ENCODE measurements at regions not wholly inside any gene's neighbourhood (a gene's known extent, or its start where the extent isn't known, plus 50 kb on each side); places are given as distances from the start of the nearest gene placed in this dataset.

DNA sequence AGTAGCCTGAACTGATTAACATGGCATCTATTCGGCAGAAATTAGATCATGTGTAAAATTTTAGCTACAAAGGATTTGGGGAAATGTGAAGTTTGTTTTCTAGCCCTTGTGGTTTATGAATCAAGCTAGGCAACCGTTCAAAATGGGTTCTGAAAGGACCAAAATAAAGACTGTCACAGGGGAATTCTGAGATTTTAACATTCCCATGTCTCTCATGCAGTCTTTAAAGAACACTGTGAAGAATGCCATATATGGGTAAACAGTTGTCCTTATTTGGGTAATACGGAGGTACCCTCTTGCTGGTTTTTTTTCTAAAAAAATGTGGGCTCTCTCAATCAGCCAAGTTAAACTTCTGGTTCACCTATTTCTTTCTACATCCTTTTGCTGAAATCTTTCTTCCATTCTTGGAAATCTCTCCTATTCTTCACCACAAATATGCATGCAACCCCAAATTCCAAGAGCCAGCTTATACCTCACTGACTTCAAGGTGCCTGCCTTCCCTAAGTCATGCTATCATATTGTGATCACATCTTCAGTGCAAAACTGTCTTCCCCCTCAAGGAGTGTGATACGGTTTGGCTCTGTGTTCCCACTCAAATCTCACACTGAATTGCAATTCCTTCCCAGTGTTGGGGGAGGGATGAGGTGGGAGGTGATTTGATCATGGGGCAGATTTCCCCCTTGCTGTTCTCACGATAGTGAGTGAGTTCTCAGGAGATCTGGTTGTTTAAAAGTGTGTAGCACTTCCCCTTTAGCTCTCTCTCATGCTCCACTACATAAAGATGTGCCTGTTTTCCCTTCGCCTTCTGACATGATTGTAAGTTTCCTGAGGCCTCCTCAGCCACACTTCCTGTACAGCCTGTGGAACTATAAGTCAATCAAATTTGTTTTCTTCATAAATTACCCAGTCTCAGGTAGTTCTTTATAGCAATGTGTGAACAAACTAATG lies 308.7 kb downstream of the TTLL7 start:
- H3K4me3 ChIP-seq (ENCODE audit: low read depth, low read length), result no peak overlapping the region

DNA sequence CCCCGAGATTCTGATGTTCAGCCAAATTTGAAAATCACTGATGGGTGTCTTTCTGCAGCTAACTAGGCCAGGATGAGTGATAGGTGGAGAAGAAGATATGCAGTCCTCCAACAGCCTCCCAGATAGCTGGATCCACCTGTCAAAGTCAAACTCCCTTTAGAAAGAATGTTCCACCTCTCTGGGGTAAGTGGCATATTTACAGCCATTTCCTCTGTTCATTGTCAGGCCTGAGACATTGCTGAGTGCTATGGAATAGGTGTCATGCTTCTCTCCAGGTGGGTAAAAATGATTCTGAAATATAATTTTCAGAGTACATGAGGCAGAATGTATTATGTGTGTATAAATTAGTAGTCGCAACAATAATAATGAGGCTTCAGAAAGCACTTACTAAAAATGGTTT lies 316.8 kb downstream of the TTLL7 start:
- H3K4me3 ChIP-seq (ENCODE audit: low read depth, low read length), result no peak overlapping the region

DNA sequence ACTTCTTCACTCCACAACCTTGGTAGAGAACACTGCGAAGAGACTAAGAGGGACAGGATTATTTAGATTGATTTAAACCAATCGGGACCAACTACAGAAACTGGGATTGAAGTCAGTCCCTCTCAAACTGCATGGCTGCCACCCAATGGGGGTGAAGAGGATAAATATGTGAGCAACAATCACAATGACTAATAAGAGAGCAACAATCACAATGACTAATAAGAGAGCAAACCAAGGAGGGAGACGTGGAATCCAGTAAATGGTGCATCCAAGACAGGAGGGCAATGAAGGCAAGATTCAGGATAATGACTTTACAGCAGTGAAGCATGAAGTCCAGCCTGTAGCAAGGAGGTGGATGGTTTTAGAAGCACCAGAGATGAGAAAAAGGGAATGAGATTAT lies 322.8 kb downstream of the TTLL7 start:
- H3K4me3 ChIP-seq (ENCODE audit: low read depth, low read length), result no peak overlapping the region

DNA sequence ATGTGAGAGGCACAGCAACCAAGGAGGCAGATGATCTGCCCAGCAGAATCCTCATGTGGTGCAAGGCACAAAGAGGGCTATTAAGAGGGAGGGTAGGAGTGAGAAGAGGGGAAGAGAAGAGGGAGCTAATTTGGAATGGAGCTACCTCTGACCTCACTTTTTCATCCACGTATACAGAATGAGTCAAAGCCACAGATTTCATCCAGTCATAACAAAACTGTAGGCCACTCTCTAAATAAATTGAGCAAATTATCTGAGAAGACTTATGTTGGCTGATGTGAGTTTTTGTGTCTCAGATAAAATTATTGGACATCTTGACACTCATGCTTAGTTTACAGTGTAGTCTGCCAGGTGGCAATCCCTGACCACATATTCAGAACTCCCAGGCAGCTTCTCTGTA lies 325.6 kb downstream of the TTLL7 start:
- H3K4me3 ChIP-seq (ENCODE audit: low read depth, low read length), result no peak overlapping the region

DNA sequence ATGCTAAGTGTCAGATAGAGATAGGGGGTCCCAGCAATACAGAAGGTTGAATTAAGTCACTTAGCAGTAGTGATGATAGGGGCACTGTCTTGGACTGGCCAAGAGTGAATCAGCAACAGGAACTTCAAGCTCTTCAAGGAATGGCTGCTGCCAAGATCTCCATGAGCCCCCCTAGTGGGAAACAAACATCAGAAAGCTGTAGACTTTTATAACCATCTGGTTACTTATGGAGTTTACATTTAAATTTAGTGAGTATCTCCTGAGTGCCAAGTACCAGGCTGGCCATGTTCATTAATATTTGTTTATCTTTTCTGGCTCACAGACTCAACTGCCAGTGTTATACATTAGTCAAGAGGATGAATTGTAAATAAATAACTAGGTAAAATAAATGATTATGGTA lies 327.3 kb downstream of the TTLL7 start:
- H3K4me3 ChIP-seq (ENCODE audit: low read depth, low read length), result no peak overlapping the region

DNA sequence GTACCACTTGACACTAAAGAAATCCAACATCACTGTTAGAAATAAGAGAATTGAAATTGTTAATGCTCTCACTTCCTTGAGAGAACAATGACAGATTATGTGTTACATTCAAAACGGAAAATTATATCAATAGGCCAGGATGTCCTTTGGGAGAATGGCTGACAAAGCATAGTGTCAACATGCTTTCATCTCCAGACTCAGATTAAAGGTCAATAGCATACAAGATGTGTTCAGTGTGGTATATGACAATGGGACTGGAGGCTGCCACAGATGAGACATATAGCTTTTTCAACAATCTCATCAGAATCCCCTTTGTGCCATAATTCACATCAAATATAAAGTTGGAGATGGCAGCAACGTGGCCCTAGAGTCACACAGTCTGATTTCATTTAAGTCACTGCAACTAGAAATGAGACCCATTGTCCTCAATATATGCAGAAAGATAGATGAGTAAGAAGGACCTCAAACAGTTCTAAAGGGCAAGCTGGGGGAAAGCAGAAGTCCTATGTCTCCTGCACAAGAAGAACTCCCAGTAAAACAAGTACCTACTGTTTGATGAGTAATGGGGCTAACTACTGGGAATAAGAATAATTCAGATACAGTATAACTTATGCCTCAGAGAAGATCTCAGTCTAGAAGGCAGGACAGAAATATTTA lies 327.9 kb downstream of the TTLL7 start:
- H3K4me3 ChIP-seq (ENCODE audit: low read depth, low read length), result no peak overlapping the region

DNA sequence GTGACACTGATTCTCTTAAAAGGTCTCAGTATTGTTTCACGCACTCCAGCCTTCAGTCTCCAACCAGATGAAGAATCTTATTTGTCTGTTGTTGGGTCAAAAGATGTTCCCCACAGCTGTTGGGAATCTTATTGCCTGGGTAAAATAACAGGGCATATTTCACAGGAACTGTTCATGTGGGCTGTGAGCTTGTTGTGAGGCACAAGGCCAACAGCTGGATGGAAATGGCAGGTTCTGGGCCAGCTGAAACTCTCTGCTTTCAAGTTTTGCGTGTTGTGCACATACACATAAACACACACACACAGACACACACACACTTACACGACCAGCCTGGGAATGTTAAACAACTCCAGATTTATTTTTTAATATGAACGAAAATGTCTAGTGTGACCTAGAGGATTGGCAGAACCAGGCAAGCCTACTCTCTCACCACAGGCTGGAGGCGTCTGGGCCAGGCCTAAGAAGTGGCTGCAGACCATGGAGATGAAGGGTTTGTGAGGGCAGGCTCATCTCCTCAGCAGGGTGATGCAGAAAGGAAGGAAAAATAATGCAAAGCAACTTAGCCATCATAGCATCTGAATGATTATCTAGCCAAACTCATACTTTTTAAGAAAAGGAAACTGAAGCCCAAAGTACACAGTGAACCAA lies 357.0 kb downstream of the TTLL7 start:
- no peak overlapping the region for H3K4me3 ChIP-seq (ENCODE audit: low read depth, low read length)

DNA sequence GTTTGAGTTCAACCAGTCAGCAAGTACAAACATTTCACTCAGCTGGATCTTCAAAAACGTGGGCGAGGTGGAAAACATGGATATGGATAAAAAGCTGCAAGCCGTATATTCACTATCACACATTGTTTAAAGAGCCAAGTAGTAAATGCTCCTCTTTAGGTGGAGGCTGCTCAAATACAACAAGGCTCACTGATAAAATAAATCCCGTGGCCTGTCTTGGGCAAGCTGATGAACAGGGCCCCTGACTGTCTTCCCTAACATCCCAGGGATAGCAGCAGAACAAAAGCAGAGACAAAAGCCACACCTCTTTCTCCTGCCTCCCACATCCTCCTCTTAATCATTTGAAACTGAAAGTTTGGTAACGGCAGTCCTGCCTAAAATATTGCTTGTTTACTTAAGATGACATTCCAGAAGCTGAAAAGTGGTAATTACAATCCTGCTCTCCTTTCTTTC lies 357.7 kb downstream of the TTLL7 start:
- no peak overlapping the region for H3K4me3 ChIP-seq (ENCODE audit: low read depth, low read length)

DNA sequence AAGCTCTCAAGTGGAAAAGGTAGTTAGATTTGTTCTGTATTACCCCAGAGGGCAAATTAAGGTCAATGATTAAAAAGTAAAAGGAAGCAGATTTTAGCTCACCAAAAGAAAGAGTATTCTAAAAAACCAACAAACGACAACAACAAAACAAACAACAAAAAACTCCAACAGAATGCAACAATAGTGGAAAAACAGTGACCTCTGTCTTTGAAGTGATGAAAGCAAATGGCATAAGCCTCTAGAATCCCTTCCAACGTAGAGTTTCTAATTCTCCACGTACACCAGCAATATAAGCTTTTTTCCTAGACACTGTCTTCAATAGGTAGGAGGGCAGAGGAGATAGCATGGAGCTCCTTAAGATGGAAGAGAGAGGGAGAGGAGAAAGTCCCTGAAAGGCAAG lies 359.1 kb downstream of the TTLL7 start:
- H3K4me3 ChIP-seq (ENCODE audit: low read depth, low read length), result no peak overlapping the region

DNA sequence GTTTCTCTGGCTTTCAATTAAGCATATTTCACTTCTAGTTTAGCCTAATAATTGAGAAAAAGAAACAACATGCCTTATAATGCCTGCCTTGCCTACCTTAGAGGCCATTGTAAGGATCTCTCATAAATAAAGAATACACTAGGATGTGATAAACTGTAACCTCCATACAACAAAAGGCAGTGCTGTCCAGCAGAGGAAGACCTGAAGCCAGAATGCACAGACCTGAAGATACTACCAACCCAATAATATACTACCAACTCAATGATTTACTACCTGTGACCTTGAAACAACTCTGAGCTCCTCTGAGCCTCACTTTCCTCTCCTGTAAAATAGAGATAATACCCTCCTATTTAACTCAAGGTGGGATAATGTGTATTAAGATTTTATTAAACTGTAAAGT lies 361.3 kb downstream of the TTLL7 start:
- H3K4me3 ChIP-seq (ENCODE audit: low read depth, low read length), result no peak overlapping the region

DNA sequence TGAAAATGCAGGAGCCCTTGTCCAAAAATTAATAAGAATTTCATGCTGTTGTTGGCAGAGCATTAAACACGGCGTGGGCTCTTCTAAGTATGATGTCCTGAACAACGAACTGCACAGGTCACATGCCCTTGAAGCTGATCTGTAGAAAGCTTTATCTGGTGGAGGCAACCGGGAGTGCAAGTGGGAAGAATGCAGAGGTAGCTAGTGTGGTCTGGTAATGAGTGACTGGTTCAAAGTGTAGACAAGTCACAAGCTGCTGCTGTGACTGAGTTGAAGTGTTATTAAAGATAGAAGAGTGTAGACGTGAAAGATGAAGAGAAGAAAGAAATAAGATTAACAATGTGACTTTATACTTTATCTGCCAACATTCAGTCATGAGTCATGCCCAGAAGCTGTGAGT lies 361.9 kb downstream of the TTLL7 start:
- H3K4me3 ChIP-seq (ENCODE audit: low read depth, low read length), result no peak overlapping the region

DNA sequence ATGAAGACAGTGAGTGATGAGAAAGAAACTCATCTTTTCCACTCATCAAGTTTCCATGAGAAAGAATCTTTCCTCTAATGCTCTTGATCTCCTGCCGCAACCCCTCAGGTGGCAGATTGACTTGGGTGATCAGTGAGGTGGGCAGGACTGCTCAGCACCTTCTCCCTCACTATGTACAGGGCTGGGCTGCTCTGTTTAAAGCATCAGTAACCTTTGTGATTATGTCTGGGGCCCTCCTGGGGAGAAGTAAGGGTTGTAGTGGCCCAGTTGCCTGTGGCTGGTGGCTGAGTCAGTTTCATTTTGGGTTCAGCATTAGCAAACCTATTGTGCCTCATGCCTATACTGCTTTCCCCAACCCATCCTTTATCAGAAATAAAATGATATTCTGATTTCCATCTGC lies 366.0 kb downstream of the TTLL7 start:
- no peak overlapping the region for H3K4me3 ChIP-seq (ENCODE audit: low read depth, low read length)

DNA sequence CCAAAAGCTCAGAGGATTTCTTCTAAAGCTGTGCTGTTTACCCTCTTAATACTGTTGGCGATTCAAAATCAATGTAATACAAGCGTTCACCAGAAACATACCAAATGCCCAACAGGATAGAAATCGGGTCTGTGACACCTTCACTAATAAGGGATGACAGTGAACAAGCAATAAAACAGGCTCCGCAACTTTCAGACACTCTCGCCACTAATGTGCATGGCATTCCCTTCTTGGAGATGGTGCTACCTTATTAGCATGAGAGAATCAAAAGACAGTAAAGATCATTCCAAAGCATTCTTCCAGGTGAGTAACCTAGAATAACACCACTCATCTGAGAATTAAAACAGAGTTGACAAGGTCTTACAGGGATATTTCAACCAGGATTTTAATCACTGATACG lies 367.1 kb downstream of the TTLL7 start:
- no peak overlapping the region for H3K4me3 ChIP-seq (ENCODE audit: low read depth, low read length)

DNA sequence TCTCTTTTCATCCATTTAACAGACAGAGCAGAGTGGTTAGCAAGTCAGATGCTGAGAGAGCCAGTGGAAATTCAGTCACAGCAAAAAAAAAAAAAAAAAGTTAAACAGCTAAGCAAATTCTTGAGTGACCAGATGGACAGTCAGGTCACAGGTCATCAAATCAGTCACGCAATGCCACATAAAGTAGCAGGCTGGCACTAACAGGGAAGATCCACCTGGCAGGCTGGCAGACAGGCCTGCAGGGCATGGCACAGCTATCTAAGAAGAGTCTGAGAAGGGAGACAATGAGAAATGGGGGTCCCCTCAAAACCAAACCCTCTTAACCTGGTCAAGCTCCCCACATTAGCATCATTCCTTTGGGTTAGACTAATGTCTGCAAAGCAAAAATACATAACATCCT lies 371.9 kb downstream of the TTLL7 start:
- H3K4me3 ChIP-seq (ENCODE audit: low read depth, low read length), result no peak overlapping the region

DNA sequence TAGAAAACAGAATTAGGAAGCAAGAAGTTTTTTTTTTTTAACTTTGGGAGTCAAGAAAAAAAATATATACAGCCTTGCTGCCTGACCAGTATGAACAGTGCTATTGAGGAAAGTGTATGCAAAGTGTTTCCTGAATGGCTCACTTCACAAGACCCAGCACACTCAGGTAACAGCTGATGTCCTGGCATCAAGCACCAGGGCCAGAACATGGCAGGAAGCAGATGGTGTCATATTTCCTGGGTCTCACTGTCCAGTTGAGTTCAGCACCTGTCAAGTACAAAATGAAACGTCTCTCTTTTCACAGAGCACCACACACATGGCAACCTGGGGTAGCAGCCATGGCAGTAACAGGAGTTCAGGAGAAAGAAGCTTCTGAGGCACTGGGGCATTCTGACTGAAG lies 372.3 kb downstream of the TTLL7 start:
- no peak overlapping the region for H3K4me3 ChIP-seq (ENCODE audit: low read depth, low read length)

DNA sequence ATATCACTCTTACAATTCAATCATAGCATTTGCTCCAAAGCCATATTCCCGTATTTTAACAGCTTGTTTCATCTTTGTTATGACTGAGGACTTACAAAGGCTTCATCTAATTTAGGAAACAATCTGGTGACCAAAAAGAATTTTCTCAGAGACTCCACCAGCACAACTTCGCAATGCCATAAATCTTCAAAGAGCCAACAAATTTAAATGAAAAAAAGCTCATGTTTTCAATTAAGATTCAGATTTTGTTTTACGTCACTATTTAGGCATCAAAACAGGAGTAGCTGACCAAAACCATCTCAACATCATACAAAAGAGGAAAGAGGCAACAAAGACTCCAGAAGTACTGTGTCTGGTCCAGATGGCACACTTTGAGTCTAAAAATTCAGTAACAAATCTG lies 373.3 kb downstream of the TTLL7 start:
- no peak overlapping the region for H3K4me3 ChIP-seq (ENCODE audit: low read depth, low read length)

DNA sequence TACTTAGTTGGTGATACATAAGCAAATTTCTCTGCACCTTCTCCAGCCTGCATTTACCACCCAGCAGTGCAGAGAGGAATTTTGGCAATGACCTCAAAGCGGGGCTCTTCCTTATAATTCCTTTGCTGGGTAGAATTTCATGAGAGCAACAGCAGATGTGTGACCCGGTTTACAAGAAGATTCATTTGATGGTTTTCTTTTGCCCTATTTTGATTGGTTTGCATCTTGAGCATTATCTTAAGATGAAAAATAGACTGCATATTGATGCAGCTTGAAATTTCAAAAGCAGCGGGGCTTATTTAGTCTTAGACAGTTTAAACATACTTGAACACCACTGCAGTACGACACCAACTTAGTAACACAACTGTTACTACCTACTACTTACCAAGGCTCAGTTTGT lies 378.9 kb downstream of the TTLL7 start:
- no peak overlapping the region for H3K4me3 ChIP-seq (ENCODE audit: low read depth, low read length)

DNA sequence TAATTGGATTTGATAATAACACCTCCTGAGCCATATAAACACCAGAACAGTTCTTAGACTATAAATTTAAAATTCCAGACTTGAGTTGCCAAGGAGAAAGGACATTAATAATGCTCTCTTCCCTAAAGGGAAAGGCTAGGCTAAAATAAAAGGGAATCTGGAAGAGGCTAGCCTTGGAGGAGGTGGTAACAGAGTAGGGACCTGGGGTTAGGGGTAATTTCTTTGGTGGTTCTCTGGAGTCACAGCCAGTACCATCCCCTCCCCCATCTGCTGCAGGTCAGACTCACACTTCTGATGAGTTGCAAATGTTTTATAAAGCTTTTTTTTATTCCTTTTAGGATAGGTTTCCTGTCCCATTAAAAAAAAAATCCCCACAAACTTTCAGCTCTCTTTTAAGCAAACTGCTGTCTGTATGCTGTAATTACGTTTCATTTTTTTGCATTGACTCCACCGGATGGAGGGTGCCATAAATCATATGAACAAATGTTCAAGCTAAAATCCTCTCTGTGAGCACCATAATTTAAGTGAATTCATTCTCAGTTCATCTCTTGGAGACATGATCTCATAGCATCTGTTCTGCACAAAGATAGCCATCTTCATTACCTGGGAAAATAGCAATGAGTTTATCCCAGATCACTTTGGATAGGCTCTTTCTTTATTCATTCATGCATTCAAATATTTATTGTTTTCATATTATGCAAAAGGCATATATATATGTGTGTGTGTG lies 379.6 kb downstream of the TTLL7 start:
- no peak overlapping the region for H3K4me3 ChIP-seq (ENCODE audit: low read depth, low read length)

DNA sequence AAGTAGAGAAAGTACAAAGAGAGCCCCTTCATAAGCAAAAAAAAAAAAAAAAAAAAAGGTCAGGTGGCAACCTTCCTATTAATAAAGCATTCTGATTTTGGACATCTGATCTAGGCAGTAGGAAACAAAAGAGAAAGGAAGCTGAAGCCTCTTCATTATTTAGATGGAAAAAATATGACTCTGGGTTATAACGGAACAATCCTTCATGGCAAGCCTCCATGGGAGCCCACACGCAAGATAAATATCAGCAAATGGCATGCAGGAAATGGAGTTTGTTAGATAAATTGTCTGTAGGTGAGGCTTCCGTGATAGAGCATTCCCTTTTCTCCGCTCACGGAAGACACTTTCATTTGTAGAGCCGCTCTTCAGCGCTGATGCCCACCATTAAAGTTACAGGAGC lies 381.0 kb downstream of the TTLL7 start:
- H3K4me3 ChIP-seq (ENCODE audit: low read depth, low read length), result no peak overlapping the region

DNA sequence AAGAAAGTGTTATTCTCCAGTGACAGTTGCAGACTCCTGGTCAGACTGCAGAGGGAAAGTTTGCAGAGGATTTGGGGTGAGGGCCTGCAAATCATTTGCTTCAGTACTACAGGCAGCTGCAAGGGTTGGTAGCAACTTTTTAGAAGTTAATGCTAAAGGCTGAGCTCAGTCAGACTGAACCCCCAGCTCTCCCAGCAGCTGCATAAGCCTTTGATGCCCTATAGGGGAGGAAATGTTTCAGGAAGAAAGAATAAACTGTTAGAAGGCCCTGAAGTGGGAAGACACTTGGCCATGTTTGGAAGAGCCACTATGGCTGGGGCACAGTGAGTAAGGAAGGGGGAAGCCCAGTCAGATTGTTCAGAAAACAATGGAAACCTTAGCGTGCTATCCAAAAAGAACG lies 383.6 kb downstream of the TTLL7 start:
- H3K4me3 ChIP-seq (ENCODE audit: low read depth, low read length), result no peak overlapping the region

DNA sequence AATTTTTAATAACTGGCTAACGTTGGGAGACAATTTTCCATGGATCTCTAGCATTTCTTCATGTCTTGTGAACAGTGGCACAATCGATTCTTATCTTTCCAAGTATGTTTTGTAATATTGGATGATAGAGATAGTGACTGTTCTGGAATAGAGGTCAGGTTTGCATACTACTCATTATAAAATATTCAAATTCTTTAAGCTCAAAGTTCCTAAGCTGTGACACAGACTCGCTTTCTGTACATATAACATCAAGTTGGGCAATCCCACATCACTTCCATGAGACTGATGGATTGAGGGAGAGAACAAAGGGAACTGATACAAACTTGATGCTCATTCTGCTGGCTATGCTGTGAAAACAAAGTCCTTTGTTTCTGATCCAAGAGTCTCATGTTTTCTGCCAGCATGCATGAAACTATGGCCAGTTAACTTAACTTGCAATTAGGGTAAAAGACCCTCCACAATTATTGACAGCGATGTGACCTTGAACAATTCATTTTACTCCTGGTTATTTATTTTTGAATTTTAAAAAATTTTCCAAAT lies 392.4 kb downstream of the TTLL7 start:
- H3K4me3 ChIP-seq (ENCODE audit: low read depth, low read length), result no peak overlapping the region
